ENCODE measurements at regions not wholly inside any gene's neighbourhood (a gene's known extent, or its start where the extent isn't known, plus 50 kb on each side); places are given as distances from the start of the nearest gene placed in this dataset.
"Not testable (repeated sequence)": the region's sequence is repeated elsewhere in the genome, so short reads cannot be mapped to it uniquely, and the experiment has no call there.

DNA sequence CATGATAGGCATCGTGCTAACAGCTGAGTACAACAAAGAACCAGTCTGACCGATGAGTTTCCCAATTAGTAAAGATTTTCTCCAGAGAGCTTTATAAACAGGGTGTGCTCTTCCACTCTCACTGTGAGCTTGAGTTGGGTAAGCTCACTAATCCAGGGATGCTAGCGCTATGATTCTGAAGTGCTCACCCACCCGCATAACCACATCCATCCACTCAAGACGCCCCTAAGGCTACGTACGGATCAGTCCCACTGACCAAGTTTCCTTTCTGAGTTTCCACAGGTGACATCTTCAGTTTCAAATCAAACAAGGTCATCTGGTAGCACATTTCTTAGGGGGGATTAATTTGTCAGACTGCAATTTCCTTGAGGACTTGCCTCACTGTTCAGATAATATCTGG lies 141.1 kb upstream of the ABI3BP start:
- no peak for DNase-seq

DNA sequence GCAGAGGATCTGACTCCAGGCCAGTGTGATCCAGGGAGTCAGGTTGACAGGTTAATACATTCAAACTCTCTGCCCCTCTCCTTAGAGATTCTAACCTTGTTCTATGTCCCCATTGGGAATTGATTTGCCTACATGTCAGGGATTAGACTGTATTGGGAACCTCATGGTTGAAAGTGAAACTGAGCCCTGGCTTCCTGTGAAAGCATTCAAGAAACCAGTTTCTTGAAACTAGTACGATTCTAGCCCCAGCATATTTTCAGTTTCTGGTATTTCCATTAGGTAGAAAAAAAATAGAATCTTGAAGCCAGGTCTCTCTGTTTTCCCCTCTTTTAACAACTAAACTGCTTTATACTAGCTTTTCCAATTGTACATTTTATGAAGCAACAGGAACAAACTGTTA lies 140.4 kb upstream of the ABI3BP start:
- no peak for DNase-seq

DNA sequence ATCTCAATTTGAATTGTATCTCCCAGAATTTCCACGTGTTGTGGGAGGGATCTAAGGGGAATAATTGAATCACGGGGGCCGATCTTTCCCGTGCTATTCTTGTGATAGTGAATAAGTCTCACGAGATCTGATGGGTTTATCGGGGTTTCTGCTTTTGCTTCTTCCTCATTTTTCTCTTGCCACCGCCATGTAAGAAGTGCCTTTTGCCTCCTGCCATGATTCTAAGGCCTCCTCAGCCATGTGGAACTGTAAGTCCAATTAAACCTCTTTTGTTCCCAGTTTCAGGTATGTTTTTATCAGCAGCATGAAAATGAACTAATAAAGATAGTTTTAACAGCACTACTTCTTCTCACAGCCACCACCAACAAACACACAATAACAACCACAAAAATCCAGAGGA lies 140.0 kb upstream of the ABI3BP start:
- not testable (repeated sequence) for DNase-seq

DNA sequence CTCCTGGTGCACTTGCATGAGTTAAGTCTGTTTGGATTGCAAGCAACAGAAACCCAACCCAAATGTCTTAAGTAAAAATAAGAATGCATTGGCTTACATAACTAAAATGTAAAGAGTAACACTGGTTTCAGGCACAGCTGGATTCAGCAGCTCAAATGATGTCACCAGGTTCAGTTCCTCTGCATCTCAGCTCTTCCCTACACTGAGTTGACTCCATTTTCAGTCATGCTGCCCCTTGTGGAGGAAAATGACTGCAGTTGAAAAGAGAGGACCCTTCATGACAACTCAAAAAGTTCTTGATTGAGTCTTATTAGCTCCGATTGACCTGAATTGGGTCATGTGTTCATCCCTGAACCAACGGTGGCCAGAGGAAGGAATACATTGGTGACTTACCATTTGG lies 138.5 kb upstream of the ABI3BP start:
- DNase-seq: no peak

DNA sequence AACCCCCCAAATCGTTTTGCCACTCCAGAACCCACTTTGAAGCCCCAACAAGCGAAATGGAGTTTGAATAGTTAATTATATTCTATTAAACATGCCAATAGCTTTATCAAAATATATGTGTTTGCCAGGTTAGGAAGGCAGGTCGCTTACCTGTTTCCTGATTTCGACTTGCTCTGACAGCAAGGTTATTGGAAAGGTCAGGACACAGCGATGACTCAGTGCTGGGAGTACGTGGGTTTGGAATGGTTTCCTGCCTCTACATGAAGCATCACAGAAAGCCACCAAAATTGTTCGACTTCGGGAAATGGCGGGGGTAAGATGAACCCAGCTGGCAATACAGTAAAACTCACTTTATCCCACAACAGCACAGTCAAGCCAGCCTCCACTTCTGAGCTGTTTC lies 135.6 kb upstream of the ABI3BP start:
- DNase-seq: no peak

DNA sequence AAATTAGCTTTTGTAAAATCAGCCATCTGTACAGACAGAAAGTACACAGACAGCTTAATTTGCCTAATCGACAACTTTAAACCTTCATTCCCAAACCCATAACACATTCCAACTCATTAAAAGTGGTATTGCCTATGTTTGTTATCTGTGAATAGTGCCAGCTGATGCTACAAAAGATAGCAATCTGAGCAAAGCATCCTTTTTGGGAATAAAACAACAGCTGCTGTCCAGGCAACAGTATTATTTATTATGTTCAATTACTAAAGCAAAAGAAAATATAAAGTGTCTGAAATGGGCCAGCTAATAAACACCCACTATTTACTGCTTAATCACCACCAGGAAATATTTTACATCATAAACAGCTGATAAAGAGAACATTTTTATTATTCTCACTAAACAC lies 134.8 kb upstream of the ABI3BP start:
- DNase-seq: no peak

DNA sequence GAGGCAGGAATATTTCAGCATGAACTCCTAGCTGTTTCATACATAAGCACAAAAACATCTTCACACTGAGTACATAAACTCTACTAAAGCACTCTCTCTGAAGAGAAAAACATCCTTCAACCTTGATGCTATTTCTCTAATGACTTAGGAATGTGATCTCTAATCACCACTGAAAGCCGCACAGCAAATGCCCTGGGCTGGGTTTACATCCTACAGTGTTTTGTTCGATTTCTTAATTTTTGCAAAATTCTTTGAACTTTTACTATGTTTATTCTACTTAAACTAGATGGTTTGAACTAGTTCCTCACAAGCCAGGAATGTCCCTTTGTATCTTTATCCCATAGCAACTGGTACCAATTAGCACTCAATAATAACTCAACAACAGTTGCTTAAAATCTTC lies 130.9 kb upstream of the ABI3BP start:
- no peak for DNase-seq

DNA sequence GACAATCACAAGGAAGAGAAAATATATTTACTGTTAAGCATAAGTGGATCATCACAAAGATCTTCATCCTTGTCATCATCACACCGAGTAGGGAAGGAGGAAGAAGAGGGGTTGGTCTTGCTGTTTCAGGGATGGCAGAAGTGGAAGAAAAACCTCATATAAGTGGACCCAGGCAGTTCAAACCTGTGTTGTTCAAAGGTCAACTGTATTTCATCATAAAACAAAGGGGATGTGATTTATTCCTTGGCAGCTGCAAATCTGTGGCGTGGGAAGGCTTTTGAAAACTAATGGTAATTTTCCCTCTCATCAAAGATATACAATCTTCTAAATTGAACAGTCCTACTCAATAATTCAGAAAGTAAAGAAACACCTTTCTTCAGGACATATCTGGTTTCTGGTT lies 129.9 kb upstream of the ABI3BP start:
- no peak for DNase-seq

DNA sequence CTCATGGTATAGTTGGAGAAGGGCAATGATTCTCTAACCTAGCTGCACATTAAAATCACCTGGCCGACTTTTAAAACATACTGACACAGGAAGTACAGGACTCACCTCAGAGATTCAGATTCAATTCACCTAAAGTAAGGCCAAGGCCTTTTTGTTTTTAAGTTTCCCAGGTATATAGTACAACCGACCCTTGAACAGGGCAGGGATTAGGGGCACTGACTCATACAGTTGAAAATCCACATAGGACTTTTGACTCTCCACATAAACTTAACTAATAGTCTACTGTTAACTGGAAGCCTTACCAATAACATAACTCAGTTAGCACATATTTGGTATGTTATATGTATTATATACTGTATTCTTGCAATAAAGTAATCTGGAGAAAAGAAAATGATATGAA lies 129.5 kb upstream of the ABI3BP start:
- DNase-seq: no peak

DNA sequence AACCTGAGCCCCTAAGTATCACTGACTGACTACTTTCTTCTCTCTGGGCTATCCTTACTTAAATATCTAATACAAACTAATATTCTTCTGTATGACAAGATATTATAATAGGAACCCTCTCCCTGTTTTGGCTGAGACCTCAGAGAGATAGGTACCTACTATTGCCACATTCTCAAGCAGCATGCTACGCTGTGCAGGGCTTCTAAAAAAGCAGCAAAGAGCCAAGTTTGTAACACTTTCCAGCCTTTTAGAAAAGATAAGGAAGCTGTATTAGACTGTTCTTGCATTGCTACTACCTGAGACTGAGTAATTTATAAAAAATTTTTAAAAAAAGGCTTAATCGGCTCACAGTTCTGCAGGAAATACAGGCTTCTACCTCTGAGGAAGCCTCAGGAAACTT lies 126.8 kb upstream of the ABI3BP start:
- DNase-seq: no peak

DNA sequence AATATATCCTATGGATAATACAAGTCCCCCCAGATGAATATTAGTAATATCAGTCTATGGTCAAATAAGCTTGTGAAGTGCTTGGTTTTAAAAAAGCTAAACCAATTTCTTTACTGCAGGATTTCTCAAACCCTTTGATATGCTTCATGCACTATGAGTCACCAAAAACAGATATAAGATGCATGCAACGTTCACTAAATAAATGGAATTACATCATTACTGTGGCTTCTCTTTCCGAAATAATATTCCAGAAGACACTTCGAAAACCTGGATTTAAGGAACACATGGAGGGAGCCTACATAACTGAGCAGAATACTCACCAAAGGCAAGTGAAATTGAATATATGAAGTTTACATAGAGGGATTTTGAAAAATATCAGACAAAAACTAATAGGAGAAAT lies 126.3 kb upstream of the ABI3BP start:
- DNase-seq: no peak

DNA sequence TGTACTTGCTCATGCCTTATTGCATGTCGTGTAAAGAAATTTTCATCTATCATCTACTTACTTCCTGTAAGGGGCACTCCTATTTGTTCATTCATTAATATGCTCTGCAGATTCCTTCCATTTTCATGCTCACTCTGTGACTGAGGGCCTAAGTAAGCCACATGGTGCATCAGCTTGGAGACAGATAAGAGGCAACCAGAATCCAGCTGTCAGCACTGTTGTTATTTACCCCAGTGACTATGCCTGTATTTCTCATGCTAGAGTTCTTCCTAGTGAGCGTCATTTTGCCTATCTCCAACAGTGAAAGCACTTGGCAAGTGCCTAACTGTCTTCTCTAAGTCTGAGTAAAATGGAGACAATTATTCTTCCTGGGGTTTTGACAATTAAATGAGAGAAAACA lies 124.8 kb upstream of the ABI3BP start:
- no peak for DNase-seq

DNA sequence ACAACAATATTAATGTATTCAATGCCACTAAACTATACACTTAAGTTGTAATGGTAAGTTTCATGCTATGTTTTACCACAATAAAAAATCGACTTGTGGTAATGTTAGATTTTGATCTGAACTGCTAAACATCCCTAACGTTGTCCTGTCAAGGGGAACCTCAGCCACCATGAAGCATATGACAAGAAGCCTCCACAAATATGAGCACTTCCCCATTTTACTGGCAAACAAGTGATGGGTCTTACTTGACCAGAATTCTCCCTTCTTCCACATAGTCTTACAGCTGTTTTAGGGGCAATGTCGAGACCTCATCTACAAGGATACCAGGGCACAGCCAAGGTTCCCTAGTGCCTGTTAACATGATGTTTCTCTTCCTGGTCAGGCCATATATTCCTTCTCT lies 124.2 kb upstream of the ABI3BP start:
- no peak for DNase-seq

DNA sequence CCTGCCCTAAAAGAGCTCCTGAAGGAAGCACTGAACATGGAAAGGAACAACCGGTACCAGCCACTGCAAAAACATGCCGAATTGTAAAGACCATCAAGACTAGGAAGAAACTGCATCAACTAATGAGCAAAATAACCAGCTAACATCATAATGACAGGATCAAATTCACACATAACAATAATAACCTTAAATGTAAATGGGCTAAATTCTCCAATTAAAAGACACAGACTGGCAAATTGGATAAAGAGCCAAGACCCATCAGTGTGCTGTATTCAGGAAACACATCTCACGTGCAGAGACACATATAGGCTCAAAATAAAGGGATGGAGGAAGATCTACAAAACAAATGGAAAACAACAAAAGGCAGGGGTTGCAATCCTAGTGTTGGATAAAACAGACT lies 117.1 kb upstream of the ABI3BP start:
- not testable (repeated sequence) for DNase-seq

DNA sequence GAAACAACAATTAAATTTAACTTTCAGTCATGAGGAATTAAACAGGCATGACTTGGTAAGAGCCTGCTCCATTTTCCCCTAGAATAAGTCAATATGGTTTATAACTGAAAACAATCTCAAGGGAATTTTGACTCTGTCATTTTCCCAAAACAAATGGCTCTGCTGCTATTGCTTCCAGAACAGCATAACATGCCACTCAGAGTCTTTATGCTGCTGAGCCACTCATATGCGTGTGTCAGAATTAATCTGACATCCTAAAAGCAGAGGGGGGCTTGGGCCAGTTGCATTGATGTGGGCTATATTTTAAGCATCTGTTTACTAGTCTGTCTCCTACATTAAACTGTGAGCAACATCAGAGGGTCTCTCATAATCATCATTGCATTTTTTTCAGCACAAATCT lies 111.1 kb upstream of the ABI3BP start:
- DNase-seq: no peak

DNA sequence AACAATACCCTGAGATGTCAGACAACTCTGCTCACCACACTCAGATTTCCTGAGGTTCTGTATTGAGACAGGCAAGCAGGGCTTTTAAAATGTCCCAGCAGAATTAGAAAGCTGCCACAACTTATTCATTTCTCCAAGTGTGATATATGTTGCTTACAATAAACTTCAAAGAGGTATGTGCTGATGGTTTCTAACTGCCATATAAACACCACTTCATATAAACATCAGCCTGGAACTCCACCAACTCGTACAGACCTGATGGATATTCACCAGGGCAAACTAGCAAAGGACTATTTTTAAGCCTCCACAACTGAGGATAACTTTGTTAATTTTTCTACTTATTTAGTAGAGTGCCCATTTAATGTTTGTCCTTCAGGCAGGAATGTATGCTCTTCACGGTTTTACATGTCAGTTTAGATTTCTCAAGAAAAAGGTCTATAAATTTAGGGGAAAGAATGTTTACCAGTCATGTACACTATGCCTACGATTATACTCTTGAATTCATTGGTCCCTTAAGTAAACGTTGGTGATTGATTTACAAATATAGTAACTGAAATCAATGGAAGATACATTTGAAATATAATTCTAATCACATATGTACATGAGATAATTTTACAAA lies 109.6 kb upstream of the ABI3BP start:
- no peak for DNase-seq

DNA sequence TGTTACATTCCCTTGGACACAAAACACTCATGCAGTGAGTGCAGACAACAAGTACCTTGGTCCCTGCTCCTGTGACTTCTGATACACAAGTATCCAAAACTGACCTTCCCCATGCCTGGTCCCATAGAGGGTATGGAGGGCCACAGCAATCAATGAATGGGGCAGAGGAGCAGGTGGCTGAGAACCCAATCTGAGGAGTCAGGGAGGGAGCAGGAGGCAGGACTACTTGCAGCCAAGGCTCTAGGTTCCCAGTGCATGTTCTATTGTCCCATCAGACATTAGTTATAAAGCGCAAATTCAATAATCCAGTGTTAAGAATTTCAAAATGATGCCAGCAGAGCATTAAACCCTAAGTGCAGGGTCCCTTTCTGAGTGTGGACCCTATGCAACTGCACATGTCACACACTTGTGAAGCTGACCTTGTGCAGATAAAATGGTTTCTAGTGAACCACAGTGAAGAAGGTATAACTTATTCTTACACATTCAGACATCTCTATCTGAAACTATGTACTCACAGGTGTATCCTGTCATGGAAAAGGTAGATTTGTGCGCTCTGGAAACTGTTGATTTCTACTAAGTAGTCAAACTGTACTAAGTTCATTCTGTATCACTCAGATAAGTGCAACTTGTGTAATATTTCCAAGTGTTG lies 107.3 kb upstream of the ABI3BP start:
- DNase-seq: no peak

DNA sequence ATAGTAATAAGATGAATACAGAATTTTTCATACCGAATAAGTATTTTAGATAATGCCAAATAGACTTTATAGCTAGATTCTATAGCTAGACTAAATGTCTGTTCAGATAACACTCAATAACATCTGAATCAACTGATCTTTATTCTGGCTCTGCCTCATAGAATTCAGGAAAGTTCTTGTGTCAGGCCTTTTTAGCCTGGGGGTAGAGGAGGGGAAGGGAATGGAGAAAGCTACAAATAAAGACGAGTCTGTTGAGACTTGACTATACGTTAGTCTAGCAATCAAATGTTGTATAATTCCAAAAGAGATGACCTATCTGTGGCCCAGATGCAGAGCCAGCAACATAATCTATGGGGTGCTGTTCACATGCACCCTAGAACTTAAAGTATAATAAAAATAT lies 106.6 kb upstream of the ABI3BP start:
- DNase-seq: no peak

DNA sequence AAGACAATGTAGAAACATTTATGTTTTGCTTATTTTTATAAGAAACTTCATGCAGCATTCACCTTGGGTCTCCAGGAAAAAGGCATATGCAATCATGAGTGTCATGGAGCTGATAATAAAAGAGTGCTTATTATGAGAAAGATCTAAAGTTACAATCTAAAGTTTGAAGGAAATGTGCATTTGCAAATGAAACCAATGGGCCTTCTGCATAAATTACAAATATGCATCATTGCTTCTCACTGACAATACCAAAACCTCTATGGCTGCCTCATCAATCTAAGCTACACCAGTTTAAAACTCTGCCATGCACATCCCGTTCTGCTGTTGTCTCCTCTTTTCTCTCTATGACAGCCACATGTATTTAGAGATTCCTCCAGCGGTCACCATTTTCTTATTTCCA lies 103.2 kb upstream of the ABI3BP start:
- no peak for DNase-seq

DNA sequence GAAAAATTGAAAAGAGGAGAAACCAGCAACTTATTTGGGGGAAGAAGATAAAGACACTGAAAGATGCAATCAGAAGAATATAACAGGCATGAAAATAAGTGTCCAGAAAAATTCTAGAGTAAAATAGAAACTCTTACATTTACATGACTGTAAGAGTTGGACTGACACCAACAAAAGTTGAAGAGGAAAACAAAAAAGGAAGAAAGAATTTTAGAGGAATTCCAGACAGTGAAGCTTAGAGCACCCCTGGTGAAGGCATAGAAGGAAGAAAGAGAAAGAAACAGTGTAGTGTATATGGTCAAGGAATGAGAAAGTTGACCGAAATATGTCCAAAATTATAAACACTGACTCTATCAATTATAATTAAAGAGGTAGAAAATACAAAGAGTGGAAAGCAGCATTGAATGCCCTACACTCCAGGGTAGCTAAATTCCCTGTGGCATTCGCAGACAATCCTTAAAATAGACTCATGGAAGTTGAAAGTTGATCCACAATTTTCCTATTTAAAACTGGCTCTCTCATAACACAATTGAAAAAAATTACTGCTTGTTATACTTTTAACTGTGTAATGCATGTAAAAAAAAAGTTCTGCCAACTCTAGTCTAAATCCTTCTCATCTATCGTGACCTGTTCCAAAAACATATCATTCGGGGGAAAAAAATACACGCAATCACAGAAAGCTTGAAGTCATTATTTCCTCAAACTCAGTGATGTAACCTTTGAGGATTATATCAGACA lies 102.6 kb upstream of the ABI3BP start:
- DNase-seq: no peak

DNA sequence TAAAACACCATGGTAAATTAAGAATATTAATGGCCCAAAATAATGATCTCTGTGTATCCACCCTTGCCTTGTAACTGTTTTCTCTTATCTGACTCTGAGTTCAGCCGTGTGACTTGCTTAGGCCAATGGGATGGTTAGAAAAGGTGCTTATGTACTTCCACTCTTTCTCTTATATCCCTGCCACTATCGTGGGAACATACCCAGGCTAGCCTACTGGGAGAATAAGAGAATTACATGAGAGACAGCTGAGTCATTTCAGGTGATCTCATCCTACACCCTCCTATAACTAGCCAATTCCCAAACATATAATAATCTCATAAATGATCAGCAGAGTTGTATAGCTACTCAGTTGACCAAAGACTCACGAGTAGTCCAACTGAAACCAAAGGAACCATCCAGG lies 98.3 kb upstream of the ABI3BP start:
- DNase-seq: no peak

DNA sequence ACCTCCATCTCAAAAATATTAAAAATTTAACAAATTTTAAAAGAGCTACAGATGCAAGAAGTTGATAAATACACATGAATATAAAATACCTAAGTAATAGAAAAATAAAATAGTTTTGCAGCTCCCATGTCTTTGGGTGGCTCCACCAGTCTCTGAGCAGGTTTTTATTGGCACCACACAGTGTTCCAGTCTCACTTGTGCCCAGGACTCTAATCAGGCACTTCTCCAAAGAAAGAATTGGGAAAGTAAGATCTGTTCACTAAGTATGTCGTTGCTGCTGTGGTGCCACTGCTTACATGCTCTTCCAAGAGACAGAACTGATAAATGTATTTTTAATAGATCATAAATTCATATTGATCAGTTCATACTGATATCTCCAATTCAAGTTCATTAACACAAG lies 92.5 kb upstream of the ABI3BP start:
- no peak for DNase-seq

DNA sequence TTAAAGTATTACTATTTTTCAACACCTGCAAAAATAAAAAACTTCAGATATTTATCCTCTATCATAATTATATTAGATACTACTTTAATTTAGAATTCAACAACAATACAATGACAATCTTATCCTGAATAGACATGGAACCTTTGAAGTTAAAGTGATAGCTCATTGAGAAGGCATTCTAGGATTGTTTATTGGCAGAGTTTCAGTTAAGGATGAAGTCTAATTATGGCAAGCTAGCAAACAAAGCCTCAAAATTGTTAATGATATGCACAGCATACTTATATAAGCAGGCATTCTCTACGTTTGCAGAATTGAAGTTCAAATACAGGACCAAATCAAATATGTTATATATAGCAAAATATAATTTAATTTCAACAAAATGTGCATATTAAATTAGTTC lies 91.2 kb upstream of the ABI3BP start:
- DNase-seq: no peak

DNA sequence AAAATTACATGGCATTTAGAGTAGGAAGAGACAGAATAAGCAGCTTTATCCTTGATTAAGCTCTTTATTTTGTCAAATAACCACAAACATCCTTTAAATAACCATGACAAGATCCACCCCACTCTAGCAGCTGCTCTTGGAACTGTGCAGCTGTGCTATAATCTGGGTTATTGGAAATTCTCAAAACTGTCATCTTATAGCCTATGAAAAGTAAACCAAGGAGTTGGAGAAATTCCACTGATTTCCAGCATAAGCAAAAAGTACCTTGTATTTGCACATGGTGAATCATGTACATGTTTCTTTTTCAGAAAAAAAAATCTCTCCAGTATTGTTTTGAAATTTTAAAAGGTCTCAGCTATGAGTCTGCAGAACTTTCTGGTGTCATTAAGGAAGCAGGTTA lies 88.8 kb upstream of the ABI3BP start:
- no peak for DNase-seq
